ENCODE measurements at regions not wholly inside any gene's neighbourhood (a gene's known extent, or its start where the extent isn't known, plus 50 kb on each side); places are given as distances from the start of the nearest gene placed in this dataset.

DNA sequence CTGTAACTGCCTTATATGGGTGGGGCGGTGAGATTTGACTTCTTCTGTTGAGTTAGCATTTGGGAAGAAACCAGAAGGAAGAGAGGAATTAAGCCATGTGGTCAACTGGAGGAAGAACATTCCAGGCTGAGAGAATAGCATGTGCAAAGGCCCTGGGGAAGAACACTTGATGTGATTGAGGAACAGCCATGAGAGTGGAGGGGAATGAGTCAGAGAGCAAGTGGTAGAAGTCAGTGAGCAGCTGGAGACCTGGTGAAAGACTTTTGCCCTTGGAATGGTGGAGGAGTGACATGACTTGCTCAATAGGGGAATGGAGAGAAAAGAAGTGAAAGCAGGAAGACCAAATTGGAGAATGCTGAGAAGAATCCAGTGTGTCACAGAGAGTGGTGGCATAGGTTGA is 327.8 kb upstream of the HAND2 start:
- intact Hi-C loops (cut with micrococcal nuclease) = no loop called here

DNA sequence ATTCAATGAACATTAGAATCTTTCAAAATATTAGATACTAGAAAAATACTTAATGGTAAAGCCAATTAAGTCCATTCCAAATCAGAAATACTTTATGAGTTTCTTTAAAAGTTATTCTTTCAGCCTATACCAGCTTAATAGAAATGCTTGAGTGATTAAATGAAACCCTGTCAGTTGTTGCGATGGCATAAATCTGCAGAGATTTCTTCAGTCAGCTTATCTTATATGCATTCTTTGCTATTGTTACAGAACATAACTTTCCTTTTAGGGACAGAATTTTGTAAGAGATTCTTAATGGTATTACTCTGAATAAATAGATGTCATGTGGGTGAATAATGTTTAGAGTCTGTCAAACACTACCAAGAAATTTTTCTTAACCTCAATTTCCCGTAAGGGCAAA is 325.0 kb upstream of the HAND2 start:
- intact Hi-C loops (cut with micrococcal nuclease) = no loop called here

DNA sequence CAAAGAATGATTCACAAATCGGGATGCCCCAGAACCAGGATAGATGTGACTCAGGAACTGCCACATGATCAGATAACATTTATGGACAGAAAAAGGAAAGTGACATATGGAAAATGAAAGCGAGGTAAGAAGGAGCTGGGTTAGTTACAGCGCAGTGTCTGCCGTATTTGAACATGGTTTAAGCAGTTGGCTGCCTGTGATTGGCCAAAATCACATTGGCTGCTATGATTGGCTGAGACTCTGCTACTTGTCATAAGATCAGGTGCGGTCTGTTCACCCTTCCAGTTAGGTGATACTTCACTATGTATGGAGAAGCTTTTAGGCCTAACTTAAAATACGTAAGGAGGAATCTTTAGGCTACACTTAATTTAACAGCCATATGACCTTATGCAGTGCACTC is 322.7 kb upstream of the HAND2 start:
- intact Hi-C loops (cut with micrococcal nuclease) = no loop called here

DNA sequence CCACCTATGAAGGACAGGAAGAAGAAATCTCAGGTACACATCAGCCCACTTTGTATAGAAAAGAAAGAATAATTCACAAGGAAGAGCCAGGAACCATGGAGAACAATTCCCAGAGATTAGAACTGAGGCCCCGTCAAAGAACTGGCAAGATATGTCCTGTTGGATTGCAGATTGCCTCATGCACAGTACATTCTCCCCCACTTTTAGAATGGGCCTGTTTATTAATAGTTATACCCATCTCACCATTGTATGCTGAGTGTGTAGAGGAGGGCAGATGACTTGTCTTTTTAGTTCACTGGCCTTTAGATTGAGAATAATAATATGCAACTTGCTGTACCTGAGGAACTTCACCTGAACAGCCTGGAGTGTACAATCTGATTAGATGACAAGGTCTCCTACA is 315.6 kb upstream of the HAND2 start:
- intact Hi-C loops (cut with micrococcal nuclease) = no loop called here

DNA sequence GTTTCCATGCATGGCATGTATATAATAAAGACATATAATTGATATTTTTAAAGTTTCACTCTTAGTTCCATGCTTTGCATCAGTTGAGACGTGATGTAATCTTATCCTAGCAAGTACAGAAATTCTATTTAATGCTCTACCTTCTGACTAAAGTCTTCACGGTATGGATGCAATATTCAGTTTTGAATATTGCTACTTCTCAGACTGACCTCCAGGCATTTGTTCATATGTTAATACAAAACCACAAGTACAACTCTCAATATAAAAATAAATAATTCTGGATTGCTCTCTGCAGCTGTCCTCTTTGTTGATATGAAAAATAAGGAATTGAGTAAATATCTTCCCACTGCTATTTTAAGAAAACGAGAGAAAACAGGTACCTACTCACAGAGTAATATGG is 309.8 kb upstream of the HAND2 start:
- intact Hi-C loops (cut with micrococcal nuclease) = no loop called here

DNA sequence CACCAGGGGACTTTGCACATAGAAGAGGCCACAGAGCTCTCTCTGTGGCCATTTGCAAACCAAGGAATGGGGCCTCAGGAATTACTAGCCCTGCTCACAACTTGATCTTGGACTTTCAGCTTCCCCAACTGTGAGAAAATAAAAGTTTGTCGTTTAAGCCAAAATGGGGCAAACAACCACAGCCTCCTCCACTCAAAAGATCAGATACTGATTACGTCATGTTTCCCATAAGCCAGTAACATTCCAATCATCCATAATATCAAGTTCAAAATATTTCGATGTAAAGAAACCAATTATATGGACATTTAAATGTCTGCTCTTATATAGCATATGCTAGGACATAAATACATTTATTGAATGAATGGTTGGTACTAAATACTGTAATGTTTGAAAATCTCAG is 307.5 kb upstream of the HAND2 start:
- intact Hi-C loops (cut with micrococcal nuclease) = no loop called here

DNA sequence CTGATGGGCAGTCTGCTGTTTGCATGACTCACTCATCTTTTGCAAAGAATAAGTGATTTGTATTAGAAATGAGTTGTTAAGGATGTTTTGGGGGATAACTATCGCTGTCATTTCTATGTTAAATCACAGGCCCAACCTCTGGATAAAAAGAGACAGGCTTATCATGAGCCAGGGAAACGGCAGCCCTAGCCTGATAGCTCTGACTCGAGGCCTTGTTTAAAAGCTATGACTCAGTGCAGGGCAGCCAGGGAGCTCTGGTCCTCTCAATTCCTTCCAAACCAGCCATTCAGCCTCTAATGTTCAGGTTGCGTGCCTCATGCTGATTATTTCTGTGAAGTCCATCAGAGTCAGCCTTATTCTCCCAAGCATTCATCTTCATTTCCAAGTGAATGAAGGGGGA is 305.9 kb upstream of the HAND2 start:
- intact Hi-C loops (cut with micrococcal nuclease) = no loop called here

DNA sequence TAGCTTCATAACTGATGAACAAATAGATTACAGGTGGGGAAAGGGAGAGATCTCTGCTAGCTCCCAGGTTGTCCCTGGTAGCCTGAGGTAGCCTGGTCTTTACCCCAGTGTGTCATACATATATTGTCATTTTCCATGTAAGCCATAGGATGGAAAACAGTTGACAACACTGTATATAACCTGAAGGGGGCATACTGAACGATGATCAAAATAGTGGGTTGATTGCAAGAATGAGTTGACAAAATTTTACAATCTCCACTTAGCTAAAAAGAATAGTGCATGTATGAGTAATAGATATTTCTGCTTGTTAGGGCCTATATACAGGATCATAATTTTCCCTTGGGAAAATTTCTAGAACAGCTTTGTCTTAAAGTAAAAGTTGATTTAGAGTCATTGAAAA is 304.1 kb upstream of the HAND2 start:
- intact Hi-C loops (cut with micrococcal nuclease) = no loop called here

DNA sequence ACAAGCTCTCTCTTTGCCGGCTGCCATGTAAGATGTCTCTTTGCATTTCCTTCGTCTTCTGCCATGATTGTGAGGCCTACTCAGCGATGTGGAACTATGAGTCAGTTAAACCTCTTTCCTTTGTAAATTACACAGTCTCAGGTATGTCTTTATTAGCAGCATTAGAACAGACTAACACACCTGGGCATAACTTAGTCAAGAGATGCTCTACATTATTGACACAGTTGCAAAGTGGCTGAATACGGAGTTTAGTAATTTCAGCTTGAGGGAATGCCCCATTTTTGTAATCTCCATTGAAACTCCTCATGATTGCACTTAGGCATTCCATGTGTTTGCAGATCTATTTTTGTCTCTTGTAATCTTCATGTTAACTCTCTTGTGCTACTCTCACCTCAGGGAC is 299.5 kb upstream of the HAND2 start:
- intact Hi-C loops (cut with micrococcal nuclease) = no loop called here

DNA sequence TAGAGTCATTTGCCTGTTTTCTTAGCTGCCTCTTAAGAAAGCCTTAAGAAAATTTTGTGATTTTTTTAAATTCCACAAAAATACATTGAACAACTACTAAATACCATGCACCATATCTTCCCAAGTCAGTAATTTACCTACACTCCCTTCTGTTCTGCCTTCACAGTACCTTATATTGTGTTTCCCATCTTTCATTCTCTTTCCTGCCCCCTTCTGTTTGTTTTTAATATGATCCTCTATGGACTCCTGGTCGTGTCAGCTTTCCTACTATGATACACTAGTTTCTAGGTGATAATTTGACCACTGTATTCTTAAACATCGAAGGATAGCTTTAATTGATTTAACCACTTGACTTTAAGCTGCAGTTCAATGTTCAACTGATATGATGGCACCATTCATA is 297.7 kb upstream of the HAND2 start:
- intact Hi-C loops (cut with micrococcal nuclease) = loop anchor here (1.0 kb wide), 1 partner anchor 321 kb away; no protein-coding TSS in a partner anchor

DNA sequence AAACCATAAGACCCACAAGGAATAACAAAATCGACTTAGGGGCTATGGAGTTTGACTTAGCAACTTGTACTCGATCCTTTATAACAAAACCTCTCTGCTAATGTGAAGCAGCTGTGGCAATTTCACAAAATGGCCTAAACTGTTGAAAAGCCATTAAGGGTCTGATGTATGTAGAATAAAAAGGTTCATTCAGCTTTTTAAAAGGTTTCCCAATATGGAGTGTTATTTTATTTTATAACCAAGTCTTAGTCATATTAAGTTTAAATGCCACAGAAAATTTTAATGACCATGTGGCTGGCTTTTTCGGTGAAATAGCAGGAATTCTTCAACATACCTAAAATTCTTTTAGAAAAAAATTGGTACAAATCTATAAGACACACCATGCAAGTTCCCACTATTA is 291.8 kb upstream of the HAND2 start:
- intact Hi-C loops (cut with micrococcal nuclease) = no loop called here

DNA sequence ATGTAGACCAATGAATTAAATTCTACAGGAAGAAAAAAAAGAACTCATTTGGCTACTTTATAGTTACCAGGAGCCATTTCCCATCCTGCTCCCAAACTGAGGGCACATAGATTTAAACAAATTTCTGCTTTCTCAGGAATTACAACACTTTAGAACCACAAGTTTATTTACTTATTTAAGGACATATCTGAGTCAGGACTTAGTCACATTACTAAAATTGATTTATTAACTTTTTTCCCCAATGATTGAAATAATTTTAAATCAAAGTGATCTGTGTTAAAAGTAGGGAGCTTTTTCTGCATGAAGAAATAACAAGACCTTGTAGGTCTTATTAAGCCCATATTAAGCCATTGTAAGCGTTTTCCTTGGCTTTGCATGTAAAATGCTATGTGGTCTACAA is 291.0 kb upstream of the HAND2 start:
- intact Hi-C loops (cut with micrococcal nuclease) = no loop called here

DNA sequence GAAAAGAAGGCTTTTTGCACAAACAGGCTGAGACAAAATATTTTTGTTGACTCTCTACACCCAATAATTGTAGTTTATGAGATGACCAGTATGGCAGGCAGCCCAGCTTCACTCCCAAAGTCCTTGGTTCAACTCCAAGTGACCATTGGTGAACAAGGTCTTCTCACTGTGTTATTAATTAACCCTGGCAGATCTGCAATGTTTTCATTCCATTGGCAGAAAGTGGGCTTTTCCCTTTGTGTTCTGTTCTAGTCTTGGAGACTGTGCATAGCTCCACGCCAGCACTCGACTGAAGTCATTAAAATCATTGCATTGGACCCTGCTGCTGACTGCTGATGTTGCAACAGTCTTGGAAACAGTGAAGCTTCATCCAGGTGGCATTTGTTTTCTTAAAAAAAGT is 277.3 kb upstream of the HAND2 start:
- intact Hi-C loops (cut with micrococcal nuclease) = no loop called here

DNA sequence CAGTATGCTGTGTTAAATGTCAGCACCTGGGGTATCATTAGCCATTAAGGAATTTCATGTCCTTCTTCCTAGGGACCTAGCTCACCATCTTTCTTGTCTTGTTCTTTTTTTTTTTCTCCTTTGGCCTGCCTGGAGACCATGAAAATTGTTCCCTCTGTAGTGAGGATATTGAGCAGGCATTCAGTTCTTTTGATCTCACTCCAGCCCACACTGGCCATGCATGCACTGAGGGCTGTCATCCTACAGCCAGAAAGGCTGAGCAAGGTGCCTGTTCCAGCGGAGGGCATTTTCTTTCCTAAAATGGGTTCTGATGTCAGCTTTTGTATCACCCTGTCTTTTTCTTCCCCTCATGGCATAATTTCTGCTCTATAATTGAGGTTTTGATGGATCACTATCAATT is 275.9 kb upstream of the HAND2 start:
- intact Hi-C loops (cut with micrococcal nuclease) = no loop called here

DNA sequence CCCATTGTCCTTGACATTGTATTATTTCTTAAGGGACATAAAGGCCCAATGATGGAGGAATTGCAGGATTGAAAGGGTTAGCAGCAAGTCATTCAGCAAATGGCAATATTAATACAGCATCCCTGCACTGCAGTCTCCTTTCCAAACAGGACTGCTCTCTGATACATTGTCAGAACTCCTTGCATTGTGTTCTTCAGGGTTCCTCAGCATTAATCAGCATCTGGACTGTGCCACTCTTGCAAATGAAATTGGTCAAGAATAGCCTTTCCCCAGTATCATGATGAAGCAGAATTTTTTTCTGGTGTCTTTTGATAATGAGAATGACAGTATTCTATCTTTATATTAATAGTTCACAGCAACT is 272.6 kb upstream of the HAND2 start:
- intact Hi-C loops (cut with micrococcal nuclease) = no loop called here

DNA sequence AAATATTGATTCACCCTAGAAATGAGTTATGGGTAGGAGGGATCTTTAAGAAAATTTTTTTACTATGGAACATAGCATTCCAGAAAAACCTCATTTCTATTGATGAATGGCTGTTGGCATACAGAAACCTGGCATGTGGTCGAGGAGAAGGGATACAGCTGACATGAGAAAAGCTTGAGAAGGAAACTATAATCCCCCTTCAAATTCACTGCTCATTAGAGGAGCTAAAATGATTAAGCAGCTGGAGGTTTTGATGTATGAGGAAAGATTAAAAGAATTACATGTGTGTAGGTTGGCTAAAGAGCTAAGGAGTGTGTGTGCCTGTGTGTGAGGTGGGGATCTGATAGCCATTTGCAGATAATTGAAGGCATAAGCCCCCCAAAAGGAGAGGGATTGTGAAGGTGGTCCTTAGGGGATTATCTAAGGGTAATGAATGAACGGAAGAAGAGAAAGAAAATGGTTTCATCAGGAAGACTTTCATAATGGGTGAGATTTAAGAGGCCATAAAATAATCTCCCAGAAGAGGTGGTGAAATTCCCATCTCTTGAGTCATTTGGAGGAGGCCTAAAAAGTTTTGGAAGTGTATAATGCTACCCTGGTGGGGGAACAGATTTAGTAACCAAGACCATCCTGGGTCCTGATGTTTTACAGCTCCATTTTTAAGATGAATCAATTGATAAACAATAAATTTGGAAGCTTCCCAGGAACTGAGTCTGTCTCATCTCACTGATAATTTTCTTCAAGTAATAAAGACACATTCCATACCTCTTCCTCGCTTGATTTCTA is 272.0 kb upstream of the HAND2 start:
- intact Hi-C loops (cut with micrococcal nuclease) = no loop called here

DNA sequence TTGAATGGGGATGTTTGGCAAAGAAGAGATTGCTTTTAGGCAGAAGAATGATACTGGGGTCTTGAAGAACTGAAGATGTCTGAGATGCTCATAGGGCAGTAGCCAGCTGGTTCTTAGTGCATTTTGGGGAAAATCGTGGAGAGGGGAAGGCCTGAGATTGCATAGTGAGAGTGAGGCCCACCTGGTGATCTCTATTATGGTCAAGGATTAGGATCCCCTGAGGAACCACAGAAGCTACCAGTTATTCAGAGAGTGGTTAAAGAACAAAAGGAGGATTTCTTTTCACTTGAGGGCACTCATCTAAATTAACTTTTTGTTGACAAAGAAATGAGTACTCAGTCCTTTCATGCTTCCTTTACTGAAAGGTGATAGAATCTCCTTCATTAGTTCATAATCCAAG is 271.3 kb upstream of the HAND2 start:
- intact Hi-C loops (cut with micrococcal nuclease) = no loop called here

DNA sequence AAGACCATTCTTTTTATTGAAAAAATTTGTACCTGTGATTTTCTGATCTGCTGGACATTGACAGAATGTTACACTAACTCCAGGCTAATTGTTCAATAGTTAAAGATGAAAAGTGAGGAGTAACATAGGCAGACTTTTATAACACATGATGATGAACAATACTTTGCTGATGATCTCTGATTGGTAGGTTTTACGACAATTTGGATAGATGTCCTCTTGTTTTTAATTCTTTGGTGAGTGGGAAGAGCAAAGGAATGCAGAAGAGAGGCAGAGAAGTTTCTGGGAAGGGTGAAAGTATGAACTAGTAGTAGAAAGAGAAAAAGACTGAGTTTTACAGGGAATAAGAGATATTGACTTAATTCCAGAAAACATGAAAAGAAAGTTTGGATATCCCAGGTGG is 267.3 kb upstream of the HAND2 start:
- intact Hi-C loops (cut with micrococcal nuclease) = no loop called here

DNA sequence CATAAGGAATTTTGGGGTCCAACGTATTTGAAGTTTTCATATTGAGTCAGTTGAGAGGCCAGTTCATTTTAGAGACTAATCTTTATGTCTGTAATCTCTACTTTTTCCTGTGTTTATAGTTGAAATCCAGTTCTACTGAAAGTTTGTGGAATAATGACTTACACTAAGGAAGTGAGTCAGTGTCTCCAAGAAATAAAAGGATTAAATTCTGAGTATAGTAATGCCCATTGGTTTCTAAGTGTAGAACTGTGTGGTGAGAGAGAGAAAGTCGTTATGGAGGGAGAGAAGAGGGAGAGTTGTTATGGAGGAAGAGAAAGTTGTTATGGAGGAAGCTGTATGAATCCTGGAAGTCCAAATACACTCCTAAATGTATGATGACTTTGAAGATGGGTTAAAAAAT is 264.6 kb upstream of the HAND2 start:
- intact Hi-C loops (cut with micrococcal nuclease) = no loop called here

DNA sequence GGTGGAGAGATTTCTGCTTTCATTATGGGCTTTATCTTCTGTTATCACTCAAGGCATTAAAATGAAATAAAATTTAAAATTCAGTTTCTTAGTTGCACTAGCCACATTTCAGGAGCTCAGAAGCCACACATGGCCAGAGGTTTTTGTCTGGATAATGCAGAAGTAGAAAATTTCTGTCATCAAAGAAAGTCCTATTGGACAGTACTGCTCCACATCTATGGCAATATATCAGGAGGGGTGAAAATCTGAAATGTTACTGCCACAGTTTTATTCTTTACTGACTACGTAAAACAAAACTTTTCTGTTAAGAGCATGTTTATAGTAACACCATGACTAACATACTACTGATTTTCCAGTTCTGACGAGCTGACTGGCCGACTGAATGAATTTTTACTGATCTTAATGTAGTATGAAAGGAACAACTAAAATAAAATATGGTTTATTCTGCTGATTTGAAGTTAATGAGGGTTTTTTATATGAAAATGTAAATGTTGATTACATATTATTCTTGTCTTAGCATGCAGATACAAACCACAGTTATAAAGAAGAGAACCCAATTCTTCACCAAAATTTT is 264.0 kb upstream of the HAND2 start:
- intact Hi-C loops (cut with micrococcal nuclease) = no loop called here

DNA sequence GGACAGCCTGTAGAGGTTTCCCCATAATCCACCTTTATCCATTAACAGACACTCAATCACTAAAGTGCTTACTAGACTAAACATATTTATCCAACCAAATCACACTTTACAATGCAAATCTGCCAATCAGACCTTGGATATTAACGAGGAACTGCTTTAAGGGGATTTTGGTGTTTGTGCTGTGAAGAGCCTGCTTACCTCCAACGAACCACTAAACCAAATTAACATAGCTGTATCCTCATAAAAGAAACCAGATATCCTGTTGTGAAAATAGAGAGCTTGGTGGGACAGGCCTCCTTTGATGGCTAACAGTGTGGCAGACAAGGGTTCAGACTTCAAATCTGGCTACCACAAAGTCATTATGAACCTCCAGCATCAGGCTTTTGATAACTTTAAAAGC is 252.6 kb upstream of the HAND2 start:
- intact Hi-C loops (cut with micrococcal nuclease) = no loop called here

DNA sequence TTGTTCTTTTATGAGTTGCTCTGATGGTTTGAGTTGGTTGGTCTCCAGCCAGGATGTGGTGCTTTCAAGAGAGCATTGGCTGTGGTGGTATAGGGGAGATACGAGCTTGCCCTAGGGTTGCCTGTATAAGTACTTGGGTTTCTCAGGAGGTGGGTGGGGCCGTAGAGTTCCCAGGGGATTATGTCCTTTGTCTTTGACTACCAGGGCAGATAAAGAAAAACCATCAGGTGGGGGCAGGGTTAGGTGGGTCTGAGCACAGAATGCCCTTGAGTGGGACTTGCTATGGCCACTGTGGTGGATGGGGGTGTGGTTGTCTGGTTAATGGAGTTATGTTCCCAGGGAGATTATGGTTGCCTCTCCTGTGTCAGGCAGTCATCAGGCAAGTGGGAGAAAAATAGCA is 247.9 kb upstream of the HAND2 start:
- intact Hi-C loops (cut with micrococcal nuclease) = no loop called here

DNA sequence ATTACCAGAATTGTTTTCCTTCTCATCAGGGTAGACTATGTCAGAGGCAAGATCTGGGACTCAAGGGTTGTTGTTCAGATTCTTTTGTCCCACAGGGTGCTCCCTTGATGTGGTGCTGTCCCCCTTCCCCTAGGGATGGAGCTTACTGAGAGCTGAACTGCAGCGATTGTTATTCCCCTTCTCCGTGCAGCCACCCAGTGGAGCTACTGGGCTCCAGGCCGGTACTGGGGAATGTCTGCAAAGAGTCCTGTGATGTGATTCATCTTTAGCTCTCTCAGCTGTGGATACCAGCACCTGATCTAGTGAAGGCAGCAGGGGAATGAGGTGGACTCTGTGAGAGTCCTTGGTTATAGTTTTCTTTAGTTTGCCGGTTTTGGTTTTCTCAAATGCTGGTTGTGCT is 247.4 kb upstream of the HAND2 start:
- intact Hi-C loops (cut with micrococcal nuclease) = no loop called here

DNA sequence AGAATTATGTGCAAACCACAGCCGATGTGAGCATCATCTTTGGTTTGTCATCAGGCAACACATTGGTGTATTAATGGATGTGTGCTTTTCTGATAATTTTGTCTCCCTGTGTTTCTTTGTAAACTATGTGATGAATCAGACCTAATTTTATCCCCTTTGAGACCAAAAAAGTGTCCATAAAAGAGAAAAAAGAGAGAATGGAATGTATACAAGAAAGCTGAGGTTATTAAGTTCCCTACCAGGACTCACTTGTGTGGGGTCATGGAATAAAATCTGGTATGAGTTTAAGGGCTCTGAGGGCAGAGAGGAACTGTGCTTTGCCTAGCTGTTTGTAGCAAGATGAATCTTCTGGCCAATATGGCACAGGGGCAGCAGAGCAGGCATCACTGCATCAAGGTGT is 239.5 kb upstream of the HAND2 start:
- intact Hi-C loops (cut with micrococcal nuclease) = no loop called here
